Ovary (tissue), 3 donors: ENCODE measurements at regions not wholly inside any gene's neighbourhood (a gene's known extent, or its start where the extent isn't known, plus 50 kb on each side); places are given as distances from the start of the nearest gene placed in this dataset.

Experiments
- CTCF ChIP-seq, 3 donors: fragments of 450-650 bp in 2 of 3; fragments of 200-600 bp in 1 of 3; IDR thresholded peaks; one replicate each; pipeline versions ENCODE4 v1.5.1 to v1.8.0; 2016 to 2022; ENCODE audit warnings: antibody characterized with exemption in 3 of 3, mild to moderate bottlenecking in 1 of 3
- EP300 ChIP-seq: sonication (generic); formaldehyde crosslinking; IDR thresholded peaks from one replicate; pipeline ENCODE4 v1.6.1; 2017; ENCODE audit warnings: antibody characterized with exemption
- donor health status: DM: no; HTN: no; CAD: no.

DNA sequence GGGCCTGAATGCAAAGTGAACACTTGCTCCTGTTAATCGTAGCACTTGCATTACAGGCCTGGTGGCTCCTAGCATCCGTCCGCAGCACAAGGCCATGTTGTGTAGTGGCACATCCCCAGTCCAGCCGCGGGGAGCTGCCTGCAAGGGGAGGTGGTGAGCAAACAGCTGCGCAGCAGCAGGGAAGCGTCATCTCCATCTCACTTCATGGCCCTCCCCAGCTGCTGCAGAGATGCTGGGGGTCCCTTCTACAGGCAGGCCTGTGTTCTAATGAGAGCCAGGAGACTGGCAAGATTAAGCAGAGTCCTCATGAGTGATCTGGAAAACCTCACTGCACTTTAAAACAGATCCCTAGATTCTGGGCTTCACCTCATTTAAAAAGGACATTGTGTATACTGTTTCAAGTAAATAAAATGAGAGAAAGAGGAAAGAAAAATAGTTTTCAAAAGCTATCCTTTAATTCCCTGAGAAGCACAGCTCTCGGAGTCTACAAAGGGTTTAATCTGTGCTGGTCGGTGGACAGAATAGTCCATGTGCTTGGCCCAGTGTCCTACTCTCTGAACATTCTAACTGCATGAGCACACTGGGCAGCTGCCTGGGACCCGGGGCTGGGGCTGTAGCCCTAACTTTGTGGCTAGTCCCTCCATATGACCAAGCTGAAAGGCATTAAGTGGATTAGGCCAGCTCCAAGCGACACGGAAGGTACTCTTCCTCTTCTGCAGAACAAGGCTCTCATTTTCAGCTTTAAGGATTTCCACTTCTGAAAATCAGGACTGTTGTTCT is 125.8 kb downstream of the LY86 start:
- no peak for TF ChIP-seq CTCF (IDR thresholded peaks at IDR 0.05)
- TF ChIP-seq EP300 = no peak
